GM10266 (cell line): ENCODE measurements at regions not wholly inside any gene's neighbourhood (a gene's known extent, or its start where the extent isn't known, plus 50 kb on each side); places are given as distances from the start of the nearest gene placed in this dataset.
A peak's percentile ranks its signal among the peaks of the same experiment; 100 is the strongest.

Experiments
- DNase-seq: peaks from one replicate; pipeline ENCODE4 v3.0.0; 2012; ENCODE audit errors: extremely low spot score
- TF ChIP-seq, protein P1 (sequence below): IDR thresholded peaks from 2 replicates; pipeline ENCODE4 v1.5.1; 2012; ENCODE audit warnings: mild to moderate bottlenecking, low read depth; ENCODE audit not compliant: control insufficient read depth, insufficient read depth; ENCODE audit errors: missing control alignments

DNA sequence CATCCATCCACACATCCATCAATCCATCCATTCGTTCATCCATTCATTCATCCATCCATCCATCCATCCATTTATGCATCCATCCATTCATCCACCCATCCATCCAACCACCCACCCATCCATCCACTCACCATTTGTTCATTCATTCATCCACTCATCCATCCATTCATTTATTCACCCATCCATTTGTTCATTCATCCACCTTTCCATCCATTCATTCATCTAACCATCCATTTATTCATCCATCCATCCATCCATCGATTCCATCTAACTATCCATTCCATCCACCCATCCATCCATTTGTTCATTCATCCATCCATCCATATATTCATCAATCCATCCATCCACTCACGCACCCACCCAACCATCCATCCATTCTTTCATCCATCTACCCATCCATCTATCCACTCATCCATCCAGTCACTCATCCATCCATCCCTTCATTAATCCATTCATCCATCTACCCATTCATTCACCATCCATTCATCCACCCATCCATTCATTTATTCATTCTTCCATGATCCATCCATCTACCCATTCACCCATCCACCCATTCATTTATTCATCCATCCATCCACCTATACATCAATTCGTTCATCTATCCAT lies 225.0 kb downstream of the TUBA3C start:
- TF ChIP-seq, protein P1, sequence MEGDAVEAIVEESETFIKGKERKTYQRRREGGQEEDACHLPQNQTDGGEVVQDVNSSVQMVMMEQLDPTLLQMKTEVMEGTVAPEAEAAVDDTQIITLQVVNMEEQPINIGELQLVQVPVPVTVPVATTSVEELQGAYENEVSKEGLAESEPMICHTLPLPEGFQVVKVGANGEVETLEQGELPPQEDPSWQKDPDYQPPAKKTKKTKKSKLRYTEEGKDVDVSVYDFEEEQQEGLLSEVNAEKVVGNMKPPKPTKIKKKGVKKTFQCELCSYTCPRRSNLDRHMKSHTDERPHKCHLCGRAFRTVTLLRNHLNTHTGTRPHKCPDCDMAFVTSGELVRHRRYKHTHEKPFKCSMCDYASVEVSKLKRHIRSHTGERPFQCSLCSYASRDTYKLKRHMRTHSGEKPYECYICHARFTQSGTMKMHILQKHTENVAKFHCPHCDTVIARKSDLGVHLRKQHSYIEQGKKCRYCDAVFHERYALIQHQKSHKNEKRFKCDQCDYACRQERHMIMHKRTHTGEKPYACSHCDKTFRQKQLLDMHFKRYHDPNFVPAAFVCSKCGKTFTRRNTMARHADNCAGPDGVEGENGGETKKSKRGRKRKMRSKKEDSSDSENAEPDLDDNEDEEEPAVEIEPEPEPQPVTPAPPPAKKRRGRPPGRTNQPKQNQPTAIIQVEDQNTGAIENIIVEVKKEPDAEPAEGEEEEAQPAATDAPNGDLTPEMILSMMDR: no peak
- no peak for DNase-seq

DNA sequence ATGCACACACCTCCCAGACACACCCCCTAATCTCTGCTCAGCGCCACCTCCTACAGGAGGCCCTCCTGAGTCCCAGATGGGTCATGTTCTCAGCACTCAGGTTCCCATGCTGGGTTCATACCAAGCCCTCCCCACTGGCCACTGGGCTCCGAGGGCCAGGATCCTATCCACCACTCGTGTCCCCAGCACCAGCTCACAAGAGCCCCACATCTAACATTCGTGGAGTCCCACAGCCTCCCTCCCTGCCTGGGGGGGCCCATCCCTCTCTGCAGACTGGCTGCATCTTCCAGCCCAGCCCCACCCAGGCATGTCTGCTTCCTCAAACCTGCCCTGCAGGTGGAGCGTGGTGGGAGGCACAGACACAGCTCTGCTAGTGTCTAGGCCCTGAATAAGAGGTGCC lies 227.4 kb downstream of the TUBA3C start:
- no peak for DNase-seq
- TF ChIP-seq, protein P1: no peak

DNA sequence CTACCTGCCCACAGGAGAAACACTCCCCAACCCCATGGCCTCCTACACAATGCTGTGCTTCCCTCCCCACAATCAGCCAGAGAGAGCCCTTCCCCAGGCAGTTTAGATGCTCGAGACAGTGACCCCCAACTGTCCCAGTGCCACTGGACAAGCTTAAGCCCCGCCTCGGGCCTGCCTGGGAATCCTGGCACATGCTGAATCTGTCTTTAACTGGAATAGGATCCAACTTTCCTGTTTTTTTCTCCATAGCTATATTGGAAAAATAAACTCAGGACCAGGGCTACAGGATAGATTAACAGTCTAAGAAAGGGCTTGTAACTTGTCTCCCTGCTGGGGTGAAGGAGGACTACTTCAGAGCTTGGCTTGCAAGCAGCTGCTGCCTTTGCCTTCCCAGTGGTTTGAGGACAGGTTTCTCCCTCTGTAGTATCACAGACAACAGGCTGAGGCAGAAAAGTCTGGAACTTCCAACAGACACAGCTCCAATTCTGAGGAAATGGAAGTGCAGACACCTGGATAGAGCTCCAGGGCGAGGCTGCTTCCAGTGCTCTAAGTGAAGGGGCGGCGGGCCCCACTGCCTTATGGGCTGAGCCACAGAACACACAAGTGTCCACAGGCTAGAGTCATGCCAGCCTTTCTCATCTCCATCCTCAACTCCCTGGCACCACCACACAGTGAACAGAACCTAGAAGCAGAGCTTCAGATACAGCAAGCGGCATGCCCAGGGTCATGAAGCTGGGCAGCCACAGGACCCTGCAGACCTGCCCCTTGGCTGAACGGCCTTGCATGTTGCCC lies 228.3 kb downstream of the TUBA3C start:
- TF ChIP-seq, protein P1: no peak
- DNase-seq: no peak

DNA sequence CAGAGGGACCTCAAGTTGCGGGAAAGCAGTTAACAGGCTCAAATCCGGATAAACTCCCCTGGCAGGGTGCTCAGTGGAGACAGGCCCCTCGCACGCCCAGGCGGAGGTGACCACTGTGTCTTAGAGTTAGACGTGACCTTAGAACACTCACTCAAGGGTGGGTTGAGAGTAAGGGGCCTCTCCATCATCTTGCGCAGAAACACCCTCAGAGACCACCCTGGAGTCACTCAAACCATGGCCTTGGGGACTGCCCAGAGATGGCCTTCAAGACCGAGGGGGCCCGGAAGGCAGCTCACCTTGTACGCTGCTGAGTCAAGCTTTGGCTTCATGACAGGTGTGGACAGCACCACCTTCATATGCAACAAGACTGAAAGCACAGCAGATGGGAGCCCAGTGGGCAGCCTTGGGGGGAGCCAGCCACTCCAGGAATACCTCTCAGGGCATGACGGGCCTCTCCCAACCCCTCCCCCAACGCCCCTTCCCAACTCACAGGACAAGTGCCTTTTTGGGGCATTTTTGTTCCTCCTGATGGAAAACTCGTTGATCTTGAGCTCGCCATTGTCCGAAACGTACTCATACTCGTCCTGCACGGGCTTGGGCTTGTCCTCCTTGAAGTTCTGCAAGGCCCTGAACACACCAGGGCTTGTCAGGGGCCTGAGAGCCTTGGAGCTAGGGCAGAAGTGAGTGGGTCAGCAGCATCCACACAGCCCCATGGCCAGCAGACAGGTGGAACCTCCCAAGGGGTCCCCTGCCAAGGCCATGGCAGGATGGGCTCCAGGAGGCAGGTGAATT lies 229.2 kb downstream of the TUBA3C start:
- TF ChIP-seq, protein P1: no peak
- DNase-seq: no peak

DNA sequence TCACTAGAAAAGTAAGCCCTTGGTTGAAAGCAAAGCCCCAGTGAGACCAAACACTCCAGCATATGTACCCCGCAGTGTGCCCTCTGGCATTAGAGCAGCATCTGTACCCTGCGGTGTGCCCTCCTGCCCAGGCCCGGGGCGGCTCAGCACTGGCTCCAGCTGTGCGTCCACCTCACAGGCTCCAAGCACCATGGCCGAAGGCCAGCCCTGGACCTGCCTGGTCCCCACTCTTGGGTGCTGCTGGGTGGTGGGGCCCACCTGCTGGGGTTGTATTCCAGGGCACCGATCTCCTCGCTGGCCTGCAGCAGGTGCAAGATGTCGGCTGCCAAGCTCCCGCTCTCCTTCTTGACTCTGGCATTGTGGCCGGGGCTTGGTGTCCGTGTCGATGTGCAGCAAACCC lies 230.2 kb downstream of the TUBA3C start:
- TF ChIP-seq, protein P1: no peak
- DNase-seq: no peak

DNA sequence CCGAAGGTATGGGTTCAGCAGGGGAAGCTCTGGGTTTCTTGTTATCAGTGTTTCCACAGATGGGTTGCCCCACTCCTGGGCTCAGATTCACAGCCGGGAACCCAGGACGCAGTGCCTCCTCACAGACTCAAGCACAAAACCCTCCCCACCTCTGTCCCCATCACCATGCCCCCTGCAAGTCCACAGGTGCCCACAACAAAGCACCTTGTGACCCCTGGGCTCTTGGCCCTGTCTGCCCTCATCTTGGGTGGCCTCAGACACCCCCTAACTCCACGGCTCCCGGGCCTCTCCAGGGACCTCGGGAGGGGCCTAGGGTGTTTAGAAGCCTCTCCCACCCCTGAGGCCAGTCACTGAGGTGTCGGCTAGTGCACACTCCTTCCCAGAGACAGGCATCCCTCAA lies 231.7 kb downstream of the TUBA3C start:
- peak; percentile 10 for DNase-seq
- TF ChIP-seq, protein P1: no peak

DNA sequence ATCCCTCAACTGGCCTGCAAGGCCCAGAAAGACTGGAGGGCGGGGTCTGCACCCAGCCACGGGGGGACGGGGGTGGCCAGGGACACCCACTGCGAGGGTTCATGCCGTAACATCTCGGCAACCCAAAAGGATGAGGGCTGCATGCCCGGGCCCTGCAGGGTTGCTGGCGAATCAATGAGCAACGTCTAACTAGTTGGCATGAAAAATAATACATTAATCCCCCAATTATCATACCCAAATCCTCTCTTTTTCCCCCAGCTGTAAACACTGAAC lies 232.2 kb downstream of the TUBA3C start:
- no peak for DNase-seq
- TF ChIP-seq, protein P1: no peak
